ENCODE measurements at regions not wholly inside any gene's neighbourhood (a gene's known extent, or its start where the extent isn't known, plus 50 kb on each side); places are given as distances from the start of the nearest gene placed in this dataset.
A peak's percentile ranks its signal among the peaks of the same experiment; 100 is the strongest.

DNA sequence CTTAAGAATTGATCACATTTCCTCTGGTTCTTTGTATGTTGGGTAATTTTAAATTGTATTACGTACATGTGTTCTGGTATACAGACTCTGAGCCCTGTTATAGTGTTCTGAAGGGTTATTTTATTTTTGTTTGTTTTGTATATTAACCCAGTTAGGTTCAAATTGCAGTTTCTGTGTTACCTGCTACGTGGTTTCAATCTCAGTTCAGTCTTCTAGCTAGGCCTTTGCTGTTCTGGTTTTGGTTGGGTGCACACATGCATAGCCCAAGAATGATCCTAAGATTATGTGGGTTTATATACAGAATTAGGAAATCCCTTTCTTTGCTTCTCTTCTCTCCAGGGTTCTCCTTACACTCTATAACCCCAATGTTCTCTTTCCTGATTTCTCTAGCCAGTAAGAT lies 161.0 kb downstream of the PPP1R2C start:
- DNase-seq = no peak

DNA sequence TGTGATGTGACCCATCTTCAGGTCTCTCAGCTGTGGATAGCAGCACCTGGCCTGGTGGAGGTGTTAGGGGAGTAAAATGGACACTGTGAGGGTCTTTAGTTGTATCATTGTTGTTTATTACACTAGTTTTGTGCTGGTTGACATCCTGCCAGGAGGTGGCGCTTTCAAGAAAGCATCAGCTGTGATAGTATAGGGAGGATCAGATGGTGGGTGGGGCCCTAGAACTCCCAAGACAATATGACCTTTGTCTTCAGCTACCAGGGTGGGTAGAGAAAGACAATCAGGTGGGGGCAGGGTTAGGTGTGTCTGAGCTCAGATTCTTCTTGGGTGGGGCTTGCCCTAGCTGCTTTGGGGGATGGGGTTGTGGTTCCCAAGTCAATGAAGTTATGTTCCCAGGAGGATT lies 162.8 kb downstream of the PPP1R2C start:
- peak; percentile 1 for DNase-seq

DNA sequence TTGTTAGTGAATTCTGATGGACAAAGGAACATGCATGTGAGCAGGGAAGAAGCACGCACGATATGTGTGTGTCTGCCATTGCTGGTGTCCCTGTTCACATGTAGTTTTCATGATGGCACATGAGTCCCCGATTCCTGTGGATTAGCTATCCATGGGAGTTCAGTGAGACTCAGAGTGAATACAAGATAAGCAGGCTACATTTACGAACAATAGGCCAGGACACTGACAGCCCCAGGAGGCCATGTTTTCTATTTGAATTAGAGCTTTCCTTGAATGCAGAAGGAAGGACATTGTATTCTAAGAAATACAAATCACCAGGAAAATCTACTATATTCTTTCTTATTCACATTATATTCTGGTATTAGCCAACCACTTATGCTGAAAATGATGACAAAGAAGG lies 171.4 kb downstream of the PPP1R2C start:
- DNase-seq = no peak

DNA sequence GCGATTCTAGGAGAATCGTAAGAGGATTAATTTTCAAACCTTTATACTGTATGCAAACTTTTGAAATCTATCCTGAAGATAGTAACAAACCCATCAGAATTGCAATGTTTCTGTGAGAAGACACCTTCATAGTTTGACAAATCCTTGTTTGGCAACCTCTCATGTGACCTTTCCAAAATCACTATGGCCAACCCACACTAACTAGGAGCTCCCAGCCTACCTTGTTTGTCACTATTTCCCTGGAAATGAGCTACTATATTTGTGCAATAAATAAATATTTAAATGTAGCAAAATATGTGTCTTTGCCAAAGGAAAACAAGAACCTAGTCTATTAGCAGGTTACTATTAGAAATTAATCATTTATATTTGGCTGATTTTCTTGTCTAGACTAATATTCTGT lies 173.7 kb downstream of the PPP1R2C start:
- no peak for DNase-seq

DNA sequence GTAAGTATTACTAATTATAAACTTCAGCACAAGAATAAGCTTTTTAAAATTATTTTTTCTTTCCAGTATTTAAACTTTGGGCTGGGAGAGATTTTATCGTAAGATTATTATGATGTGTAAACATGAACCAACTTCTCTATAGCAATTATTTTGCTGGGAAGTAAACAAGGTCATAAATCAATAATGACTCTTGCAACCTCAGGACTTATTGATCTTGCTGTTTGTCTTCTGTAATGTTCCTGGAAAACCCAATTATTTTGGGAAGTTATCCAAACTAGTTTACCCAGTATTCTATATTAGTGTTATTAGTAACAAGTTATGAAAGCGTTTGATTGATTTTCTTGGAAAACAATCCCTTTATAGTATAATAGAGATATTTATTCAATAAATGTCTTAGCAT lies 174.9 kb downstream of the PPP1R2C start:
- DNase-seq = no peak

DNA sequence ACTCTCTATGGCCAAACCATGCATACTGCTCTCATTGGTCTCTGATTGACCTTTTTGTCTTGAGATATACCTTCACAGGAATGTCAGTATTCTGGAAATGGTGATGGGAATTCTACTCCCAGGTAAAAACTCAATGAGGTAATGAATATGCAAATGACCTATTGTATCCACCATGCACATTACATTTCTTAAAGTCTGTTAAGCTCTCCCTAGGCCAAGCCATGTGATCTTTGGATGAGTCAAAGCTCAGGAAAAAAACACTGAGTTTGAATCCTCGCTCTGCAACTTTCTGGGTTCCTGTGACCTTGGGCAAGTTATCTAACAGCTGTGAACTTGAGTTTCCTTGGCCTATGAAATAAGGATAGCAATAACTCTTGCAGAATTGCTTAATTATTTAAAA lies 175.4 kb downstream of the PPP1R2C start:
- no peak for DNase-seq

DNA sequence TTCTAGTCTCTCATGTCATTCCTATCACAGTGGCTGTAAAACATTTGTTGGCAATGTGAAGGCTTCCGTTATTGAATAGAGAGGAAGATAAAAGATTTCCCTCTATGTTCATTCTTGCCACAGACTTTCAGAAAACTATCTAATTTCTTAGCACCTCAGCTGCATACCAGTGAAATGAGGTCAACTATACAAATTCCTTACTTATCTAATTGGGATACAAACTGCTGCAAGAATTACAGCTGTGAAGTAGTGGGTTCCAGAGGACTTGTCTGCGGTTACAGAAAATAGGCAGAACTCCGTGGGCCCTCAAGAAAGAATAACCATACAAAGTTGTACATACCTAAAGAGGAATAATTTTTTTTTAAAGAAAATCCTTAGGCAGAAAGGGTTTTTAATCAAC lies 175.8 kb downstream of the PPP1R2C start:
- DNase-seq = no peak

DNA sequence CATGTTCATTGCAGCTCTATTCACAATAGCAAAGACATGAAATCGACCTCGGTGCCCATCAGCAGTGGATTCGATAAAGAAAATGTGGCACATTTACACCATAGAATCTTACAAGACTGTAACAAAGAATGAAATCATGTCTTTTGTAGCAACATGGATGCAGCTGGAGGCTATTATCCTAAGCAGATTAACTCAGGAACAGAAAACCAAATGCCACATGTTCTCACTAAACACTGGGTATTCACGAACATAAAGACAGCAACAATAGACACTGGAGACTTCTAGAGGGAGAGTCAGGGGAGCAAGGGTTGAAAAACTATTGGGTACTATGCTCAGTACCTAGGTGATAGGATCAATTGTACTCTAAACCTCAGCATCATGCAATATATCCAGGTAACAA lies 180.5 kb downstream of the PPP1R2C start:
- DNase-seq = no peak

DNA sequence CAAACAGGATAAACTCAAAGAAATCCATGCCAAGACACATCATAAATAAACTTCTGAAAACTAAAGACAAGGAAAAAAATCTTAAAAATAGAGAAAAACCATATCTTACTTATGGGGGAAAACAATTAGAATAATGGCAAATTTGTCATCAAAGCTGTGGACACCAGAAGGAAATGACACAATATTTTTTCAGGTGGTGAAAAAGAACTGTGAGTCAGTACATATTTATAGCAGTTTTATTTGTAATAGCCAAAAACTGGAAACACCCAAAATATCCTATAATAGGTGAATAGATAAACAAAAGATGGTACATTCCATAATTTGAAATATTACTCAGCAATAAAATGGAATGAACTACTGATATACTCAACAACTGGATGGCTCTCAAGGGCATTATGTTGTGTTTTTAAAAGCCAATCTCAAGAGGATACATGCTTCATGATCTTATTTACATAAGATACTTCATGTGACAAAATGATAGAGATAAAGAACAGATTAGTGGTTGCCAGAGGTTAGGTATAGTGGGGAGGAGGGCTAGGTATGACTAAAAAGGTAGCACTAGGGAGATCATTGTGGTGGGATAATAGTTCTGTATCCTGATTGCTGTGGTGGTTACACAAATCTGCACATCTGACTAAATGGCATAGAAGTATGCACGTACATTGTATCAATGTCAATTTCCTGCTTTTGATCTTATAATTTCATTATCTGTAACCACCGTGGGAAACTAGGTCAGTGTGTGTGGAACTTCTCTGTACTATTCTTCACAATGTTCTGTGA lies 191.9 kb downstream of the PPP1R2C start:
- DNase-seq = no peak

DNA sequence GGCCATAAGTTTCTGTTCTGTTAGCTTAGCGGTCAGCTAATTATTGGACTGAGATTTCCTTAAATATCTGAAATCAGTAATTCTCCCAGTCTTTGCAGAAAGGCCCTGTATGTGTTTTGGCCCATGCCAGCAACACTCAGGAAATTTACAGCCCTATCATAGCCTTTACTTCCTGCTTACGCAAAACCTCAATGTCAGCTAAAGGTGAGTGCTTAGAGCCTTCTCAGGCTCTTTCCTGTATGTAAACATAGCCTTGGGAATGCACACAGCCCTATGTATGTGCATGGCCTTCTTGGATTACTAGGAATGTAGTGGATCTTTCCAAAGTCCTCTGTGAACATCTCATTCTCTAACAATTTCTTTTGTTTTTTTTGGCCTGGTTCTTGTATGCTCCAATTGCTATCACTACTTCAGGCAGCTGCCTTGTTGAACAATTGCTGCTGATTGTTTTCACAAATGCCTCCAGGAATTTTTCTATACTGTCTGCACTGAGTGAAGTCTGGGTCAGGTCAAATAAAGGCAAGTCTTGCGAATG lies 200.0 kb downstream of the PPP1R2C start:
- DNase-seq = peak; percentile 4

DNA sequence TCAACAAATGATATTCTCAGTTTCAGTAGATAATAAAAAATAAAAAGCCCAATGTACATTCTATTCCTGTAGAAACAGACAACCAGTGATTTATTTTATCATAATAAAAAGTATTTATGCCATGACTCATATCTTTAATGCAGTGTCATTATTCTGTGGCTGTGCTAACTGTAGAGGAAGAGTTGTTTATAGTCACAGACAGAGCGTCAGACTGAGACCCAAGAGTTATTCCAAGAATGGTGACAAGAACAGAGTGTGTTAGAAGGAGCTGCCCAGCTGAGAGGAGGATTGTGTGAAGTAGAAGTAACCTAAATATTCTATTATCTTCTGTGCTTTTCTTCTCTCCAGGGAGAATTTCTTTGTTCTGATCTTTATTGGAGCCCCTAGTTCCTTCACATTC lies 210.7 kb downstream of the PPP1R2C start:
- no peak for DNase-seq

DNA sequence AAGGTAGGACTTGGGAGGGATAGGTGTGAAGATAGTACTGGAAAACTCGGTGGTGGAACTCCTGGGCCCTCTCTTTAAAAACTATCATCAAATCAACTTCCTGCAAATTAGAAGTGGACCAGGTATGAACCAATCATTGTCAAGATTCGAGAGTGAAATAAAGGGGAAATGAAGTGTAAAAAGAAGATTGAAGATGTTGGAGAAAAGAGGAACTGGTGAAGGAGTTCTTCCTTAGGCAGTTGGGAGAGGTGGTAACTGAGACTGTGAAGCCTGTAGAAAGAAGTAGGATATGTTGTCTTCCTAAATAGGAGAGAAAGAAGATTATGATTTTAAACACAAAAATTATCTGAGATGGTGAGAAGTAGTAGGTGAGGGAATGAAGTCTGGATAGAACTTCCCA lies 212.2 kb downstream of the PPP1R2C start:
- DNase-seq = no peak

DNA sequence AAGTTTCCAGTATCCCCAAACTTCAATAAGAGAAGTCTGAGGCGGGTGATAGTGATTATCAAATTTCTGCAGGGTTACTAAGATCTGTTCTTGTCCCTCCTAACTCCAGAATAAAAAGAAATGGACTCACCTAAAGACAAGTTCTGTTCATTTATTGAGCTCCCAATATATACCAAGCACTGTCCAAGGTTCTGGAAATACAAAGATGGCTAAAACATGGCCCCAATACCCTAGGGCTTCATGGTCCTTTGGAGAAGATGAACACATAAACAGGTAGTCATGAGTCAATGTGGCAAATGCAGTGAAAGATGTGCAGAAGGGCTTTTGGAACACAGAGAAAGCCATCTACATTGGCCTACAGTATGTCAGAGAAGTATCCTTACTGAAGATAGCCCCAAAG lies 231.2 kb downstream of the PPP1R2C start:
- no peak for DNase-seq

DNA sequence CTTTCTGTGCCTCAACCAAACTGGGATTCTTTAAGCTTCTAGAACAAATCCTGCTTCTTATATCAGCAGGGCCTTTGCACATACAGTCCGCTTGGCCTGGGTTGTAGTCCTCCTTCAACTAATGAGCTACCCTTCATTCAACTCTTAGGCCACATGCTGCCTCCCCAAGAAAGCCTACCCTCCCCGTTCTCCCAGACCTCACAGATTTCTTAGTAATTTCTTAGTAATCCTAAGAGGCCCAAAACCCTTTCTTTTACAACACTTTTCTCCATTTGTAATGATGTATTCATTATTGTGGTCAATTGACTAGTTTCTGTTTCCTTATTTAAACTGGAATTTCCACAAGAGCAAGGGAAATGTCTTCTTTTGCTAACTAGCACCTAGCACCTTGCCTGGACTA lies 233.1 kb downstream of the PPP1R2C start:
- no peak for DNase-seq

DNA sequence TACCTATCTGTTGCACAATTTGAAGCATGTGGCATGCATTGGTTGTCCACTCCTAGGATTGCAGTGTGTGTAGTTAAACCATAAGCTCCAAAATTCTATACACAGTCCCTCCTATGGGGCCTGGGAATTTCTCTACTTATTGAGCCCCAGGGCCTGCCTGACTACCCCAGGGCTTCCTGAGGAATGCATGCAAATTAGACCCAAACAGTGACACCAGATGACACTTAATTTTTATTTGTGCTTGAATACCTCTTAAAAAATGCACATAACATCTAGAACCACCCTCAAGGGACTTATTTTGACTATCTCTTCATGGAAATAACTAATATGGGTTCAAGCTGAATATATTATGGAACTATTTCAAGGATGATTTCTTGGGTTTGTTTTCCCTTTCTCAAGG lies 236.4 kb downstream of the PPP1R2C start:
- no peak for DNase-seq

DNA sequence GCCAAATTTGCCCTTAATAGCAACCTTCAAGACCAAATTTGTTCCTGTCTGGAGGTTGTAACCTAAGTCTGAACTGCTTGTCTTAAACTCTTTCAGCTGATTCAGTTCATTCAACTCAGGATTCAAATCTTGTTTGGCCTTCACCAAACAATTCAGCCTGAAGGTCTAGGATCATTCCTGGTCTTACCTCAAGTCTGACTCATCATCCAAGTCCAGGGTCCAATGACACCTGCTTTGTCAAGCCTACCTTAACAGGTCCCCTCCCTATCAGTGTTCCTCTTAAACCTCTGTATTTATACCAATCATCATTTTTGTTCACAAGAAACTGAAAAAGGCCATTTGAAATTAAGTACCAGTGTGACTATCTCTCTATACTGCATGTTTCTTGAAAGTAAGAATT lies 237.8 kb downstream of the PPP1R2C start:
- DNase-seq = no peak

DNA sequence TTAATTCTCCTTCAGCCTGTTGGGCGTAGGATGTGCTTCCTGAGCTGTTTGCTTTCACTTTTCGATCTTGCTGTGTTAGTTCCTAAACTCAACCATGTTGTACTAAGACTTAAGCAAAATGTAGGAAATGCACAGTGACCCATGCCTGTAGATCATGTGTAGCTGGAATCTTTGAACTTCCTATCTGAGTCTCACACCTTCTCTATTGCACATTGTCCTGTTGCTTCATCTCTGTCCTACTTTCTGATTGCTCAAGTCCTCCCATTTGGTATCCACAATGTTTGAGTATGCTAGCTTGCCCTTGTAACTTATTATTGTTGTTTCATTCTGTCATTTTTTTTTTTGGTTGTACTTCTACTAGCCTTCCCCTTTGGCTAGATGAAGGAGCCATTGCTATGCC lies 239.6 kb downstream of the PPP1R2C start:
- no peak for DNase-seq

DNA sequence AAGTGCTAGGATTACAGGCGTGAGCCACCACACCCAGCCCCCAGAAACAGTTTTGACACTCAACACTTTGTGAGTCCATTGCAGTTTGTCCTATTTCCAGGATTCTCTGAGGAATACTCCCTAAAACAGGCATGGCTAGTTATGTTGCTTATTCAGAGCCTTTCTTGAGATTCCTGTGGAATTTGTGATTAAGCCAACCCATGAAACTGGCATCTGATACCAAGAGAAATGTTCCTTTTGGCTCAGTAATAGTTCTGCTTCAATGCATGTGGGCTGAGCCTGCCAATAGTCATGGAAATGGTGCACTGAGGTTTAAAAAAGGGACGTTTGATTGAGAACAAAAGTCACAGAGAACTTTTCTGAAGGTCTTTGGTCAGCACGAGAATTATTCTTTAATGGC lies 241.7 kb downstream of the PPP1R2C start:
- DNase-seq = no peak

DNA sequence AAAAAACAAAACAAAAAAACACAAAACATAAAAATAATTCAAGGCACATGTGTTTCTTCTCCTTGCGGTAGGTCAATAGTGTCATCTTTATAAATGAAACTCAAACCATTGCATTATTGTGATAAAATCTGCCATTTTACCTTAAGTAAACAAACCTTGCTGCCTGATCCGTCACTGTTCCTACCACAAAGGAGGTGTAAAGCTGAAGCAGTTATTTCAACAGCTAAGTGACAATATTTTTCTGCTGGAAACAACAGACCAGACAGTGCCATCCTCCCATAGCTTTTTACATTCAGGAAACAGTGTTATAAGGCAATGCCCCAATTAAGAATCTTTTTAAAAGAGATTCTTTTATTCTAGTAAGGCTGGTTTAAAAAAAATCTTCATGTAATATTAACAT lies 242.7 kb downstream of the PPP1R2C start:
- peak; percentile 0 for DNase-seq

DNA sequence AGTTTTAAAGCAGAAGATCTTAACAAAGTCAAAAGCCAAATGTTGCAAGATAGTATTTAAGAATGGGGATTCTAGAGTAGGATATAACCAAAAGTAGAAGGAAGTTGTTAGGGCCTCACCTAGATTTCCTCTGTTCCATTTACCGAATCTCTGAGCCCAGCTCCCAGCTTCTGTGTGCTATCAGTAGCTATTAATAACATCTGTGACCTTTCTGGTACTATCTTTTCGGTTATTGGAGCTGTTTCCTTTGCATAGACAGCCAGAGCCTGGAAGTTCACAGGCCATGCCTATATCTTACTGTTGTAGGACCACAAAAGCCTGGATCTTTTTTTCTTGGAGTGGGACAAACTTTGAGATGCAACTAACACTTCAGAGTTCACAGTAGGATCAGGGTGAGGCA lies 244.2 kb downstream of the PPP1R2C start:
- no peak for DNase-seq

DNA sequence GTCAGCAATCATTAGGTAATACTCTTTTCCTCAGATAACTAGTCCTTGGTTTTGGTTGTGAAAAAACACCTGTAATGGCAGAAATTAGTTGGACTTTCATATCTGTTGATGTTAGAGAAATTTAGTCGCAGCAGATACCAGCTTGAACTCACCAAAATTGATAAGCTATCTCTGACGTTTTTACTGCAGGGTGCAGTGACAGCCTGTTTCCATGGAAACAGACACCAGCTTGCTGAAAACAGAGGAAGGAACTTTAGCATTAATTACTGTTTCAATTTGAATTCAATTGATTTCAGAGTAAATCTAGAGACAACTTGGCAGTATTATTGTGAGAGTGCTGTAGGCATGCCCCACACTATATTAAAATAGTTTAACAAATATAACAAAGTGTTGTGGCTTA lies 246.5 kb downstream of the PPP1R2C start:
- DNase-seq = peak; percentile 54

DNA sequence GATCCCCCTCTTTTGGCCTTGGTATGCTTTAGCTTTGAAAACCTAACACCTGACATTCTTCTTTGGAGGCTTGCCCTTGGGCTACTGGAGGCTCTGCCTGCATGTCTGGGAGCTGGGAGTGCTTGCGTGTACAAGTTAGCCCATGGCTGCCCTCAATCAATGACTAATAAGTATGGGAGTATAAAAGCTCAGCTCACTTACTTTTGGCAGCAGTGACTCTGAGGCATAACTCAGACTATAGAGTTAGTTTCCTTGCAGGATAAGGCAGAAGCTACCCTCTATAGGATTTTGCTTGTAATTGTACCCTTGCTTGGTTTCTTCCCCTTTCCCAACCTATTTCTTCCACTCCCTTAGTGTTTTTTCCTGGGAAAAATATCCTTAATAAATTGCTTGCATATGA lies 247.9 kb downstream of the PPP1R2C start:
- DNase-seq = no peak

DNA sequence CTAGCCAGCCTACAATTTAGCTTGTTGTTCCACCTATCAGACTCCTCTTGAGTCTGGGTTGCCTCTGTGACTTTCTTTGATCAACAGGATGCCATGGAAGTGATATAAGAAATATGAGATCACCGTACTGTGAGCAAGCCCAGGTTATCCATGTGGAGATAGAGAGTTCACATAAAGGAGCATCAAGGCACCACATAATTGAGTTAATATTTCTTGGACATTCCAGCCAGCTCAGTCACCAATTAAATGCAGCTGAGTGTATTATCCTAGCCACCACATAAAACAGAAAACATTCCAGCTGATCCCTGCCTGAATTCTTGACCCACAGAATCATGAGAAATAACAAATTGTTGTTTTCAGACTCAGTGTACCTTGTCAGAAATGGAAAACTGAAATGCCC lies 253.6 kb downstream of the PPP1R2C start:
- no peak for DNase-seq

DNA sequence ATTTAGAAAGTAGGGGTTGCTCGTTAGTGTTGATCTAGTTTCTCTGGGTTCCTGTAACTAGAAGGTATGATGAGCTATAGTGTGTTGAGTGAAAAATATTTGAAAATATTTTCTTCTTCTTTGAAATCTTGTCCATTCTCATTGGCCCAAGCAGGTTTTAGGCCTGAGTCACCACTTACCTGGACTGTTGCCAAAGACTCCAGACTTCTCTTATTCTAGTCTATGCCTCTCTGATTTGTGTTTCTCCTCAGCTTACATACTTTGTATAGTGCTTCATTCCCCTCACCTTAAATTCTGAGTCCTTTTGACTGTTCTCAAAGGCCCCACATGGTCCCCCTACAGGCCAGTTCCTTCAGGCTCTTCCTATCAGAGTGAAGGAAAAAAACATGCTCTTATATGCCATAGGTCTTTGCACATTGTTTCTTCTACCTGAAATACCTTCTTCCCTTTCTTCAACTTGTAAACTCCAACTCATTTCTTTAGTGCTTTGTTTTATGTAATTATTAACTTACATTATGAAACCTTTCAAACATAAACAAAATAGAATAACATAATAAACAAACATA lies 258.2 kb downstream of the PPP1R2C start:
- DNase-seq = no peak

DNA sequence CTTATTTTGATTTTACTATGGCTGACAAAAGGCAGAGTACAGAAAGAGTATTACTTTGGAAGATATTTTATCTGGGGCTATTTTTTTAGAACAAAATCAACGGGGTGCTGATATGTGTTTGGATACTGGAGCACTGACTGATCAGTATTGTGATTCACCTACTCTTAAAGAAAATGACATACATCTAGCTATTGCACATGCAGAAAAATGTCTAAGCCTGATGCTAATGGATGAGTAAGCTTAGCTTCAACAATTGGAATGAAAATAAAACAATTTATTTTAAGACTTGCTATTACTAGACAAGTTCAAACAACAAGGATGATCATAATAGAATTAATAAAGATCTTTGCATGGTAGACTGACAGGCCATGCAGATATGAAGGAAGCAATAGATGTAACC lies 262.0 kb downstream of the PPP1R2C start:
- no peak for DNase-seq
